Tibial artery (tissue), 4 donors: ENCODE measurements at regions not wholly inside any gene's neighbourhood (a gene's known extent, or its start where the extent isn't known, plus 50 kb on each side); places are given as distances from the start of the nearest gene placed in this dataset.

Experiments used
- DNase-seq, 2 donors: peaks; one replicate each; pipeline ENCODE4 v3.0.0-alpha.2; 2019
- H3K27ac ChIP-seq, 2 donors: fragments of 200-600 bp; sonication (generic) in 1 of 2; 1 replicate in 1 of 2; 2 replicates in 1 of 2; pipeline ENCODE4 v1.5.1; 2018 to 2019; ENCODE audit warnings: mild to moderate bottlenecking in 1 of 2
- H3K27me3 ChIP-seq, 2 donors: fragments of 200-600 bp; sonication (generic) in 1 of 2; one replicate each; pipeline versions ENCODE4 v1.5.1 to v1.6.0; 2016 to 2019
- H3K36me3 ChIP-seq, 3 donors: fragments of 200-600 bp; sonication (generic) in 2 of 3; one replicate each; pipeline ENCODE4 v1.5.1; 2016 to 2019; ENCODE audit warnings: mild to moderate bottlenecking in 2 of 3
- H3K4me1 ChIP-seq, 4 donors: fragments of 200-600 bp; sonication (generic) in 2 of 4; 1 replicate in 3 of 4; 2 replicates in 1 of 4; pipeline ENCODE4 v1.5.1; 2016 to 2019
- H3K4me3 ChIP-seq, 2 donors: fragments of 200-600 bp; sonication (generic) in 1 of 2; 1 replicate in 1 of 2; 2 replicates in 1 of 2; pipeline ENCODE4 v1.5.1; 2018 to 2019; ENCODE audit warnings: mild to moderate bottlenecking in 2 of 2
- H3K9me3 ChIP-seq, 3 donors: fragments of 200-600 bp; sonication (generic) in 1 of 3; one replicate each; pipeline ENCODE4 v1.5.1; 2016 to 2019
- intact Hi-C: fragments of 100-400 bp; cut with DNase I; formaldehyde crosslinking; loops from one replicate; pipeline ENCODE4 v1.15.0; 2023; ENCODE audit warnings: low total_unique reads
- TF ChIP-seq, protein P1 (sequence below), 2 experiments: fragments of 200-600 bp in 1 of 2; fragments of 450-650 bp in 1 of 2; IDR thresholded peaks; one replicate each; pipeline ENCODE4 v1.5.1; 2017 to 2019; ENCODE audit warnings: antibody characterized with exemption in 2 of 2, mild to moderate bottlenecking in 1 of 2, moderate library complexity in 1 of 2

DNA sequence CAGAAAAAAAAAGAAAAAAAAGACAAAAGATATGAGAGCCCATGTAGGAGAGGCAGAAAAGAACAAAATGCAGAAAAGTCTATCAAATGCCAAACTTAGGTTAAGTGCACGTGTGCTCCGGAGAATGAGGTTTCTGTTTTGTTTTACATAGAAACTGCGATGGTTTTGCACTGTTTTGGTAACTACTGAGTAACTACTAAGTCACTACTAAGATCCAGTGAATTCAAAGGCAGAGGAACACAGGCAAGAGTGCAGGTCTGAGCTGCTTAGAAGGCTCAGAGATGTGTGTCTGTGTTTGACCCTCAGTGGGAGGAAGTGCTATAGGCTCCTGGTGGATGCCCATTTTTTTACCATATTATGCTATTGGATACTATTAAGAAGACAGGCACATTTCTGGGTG is 299.3 kb downstream of the NDFIP2 start:
- intact Hi-C loops, result no loop called here
- no peaks in the 10 kb centered on the region for H3K36me3 ChIP-seq
- H3K27ac ChIP-seq, result no peak overlapping the region
- no peaks in the 10 kb centered on the region for H3K27me3 ChIP-seq
- no peak for DNase-seq
- H3K4me1 ChIP-seq, result peaks cover 0 to 10% (median 2%) of the 10 kb centered on the region in 4 donors
- TF ChIP-seq, protein P1, sequence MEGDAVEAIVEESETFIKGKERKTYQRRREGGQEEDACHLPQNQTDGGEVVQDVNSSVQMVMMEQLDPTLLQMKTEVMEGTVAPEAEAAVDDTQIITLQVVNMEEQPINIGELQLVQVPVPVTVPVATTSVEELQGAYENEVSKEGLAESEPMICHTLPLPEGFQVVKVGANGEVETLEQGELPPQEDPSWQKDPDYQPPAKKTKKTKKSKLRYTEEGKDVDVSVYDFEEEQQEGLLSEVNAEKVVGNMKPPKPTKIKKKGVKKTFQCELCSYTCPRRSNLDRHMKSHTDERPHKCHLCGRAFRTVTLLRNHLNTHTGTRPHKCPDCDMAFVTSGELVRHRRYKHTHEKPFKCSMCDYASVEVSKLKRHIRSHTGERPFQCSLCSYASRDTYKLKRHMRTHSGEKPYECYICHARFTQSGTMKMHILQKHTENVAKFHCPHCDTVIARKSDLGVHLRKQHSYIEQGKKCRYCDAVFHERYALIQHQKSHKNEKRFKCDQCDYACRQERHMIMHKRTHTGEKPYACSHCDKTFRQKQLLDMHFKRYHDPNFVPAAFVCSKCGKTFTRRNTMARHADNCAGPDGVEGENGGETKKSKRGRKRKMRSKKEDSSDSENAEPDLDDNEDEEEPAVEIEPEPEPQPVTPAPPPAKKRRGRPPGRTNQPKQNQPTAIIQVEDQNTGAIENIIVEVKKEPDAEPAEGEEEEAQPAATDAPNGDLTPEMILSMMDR (IDR thresholded peaks at IDR 0.05), result no peak
- no peaks in the 10 kb centered on the region for H3K9me3 ChIP-seq
- H3K4me3 ChIP-seq, result no peak overlapping the region

DNA sequence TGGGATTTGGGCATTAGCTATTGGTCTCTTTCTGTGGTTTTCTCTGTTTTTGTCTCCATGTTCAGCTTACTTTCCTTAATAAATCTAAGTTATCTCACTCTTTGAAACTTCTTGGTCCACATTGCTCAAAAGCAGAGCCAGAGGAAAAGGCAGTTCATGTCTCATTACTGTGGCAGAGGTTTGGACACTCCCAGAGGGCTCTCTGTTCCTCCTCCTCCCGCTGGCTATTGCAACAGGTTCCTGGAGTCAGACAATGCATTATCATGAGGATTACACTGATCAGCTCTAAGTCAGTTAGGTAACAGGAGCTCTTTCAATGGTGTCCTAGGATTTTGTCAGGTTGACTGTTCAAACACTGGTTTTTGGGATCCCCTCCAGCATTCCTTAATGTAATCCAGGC is 298.8 kb downstream of the NDFIP2 start:
- Histone ChIP-seq H3K9me3 (no peaks in the 10 kb centered on the region), H3K27me3 (no peaks in the 10 kb centered on the region), H3K27ac (no peak overlapping the region), H3K4me1 (peaks cover 0 to 10% (median 2%) of the 10 kb centered on the region in 4 donors), H3K4me3 (no peak overlapping the region), H3K36me3 (no peaks in the 10 kb centered on the region)
- intact Hi-C loops, result loop anchor here (10.0 kb wide), 1 partner anchor 585 kb away; no protein-coding TSS in a partner anchor
- DNase-seq, result peak in 1 of 2 donors; percentile 61
- TF ChIP-seq, protein P1 (IDR thresholded peaks at IDR 0.05), result no peak

DNA sequence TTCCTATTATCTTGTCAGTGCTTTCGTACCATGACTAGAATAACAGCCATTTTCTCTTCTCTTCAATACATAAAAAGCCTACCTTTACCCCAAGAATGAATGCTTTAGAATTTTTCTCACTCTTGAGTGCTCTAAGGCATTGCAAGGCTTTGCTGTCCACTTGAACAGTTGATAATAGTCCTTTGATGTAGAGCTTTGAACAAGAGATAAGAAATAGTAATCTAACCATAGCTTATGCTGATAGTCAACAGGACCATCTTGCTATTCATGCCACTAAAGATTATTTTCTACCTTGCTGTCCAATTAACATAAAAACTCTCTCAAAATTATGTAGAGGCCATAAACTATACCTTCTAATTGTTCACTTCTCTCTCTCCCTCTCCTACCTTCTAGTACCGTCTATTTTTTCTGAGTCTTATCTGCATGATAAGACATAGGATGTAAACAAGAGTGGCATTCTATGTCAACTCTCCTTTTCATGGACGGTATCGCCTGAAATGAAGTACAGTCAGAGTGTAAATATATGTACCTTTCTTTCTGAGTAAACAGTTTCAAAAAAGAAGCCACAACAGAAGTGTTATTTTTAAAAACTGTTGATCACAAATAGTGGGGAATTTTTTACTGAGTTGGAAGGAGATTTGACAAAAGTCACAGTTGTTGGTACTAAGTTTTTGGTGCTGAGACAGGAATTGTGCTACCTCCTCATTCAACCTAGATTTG is 297.9 kb downstream of the NDFIP2 start:
- Histone ChIP-seq H3K27me3 (no peaks in the 10 kb centered on the region), H3K27ac (no peak overlapping the region), H3K4me1 (peaks cover 0 to 10% (median 2%) of the 10 kb centered on the region in 4 donors), H3K9me3 (no peaks in the 10 kb centered on the region), H3K4me3 (no peak overlapping the region), H3K36me3 (no peaks in the 10 kb centered on the region)
- intact Hi-C loops, result loop anchor here (10.0 kb wide), 1 partner anchor 586 kb away; no protein-coding TSS in a partner anchor
- no peak for DNase-seq
- TF ChIP-seq, protein P1 (IDR thresholded peaks at IDR 0.05), result no peak

DNA sequence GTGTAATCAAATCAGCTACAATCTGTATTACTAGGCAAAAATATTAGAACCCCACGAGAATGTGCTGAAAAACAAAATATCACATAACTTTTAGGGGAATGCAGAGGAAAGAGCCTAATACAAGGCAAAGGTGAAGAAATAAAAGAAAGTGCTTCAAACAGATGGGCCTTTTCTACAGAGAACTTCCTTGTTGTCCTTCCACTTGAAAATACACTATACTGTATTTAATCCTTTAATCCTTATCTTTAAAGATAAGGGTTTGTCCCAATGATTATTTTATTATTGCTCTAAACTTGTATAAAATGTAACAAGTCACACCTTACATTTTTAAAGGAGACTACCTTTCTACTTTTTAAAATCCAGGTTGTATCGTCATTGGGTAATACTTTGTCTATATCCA is 296.5 kb downstream of the NDFIP2 start:
- Histone ChIP-seq H3K4me3 (no peak overlapping the region), H3K36me3 (no peaks in the 10 kb centered on the region), H3K9me3 (no peaks in the 10 kb centered on the region), H3K27me3 (no peaks in the 10 kb centered on the region), H3K4me1 (peaks cover 0 to 10% (median 2%) of the 10 kb centered on the region in 4 donors), H3K27ac (no peak overlapping the region)
- TF ChIP-seq, protein P1 (IDR thresholded peaks at IDR 0.05), result no peak
- no peak for DNase-seq
- intact Hi-C loops, result loop anchor here (10.0 kb wide), 1 partner anchor 587 kb away; no protein-coding TSS in a partner anchor

DNA sequence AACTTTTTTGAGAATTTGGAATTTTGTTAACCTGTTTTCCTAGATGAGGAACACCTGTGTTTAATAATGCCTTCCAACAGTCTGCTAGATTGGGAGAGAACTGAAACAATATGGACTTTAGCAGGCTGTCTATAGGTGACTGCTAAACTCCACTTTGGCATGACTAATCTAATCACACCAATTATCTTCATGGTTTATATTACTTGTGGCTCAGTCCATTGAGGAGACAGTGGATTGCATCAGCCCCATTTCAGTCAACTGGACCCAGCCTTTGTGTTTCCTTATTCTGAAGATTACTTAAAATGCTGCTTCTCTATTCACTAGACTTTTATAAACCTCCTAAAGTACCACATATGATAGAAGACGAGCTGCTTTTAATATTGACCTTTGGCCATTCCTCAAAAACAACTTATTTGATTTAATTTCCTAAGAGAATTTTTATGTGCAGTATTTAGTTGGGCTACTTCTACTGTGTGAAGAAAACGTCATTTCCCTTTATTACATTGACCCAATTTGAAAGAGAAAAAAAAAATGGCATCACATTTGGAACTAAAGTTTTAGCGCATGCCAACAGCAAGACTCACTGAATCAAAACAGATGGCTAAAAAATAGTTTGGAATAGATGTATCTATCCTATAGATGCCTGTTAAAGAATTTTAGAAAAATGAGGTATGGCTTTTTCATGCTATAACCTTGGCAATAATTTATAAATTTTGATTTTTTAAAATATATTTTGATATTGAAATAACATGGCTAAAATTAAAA is 295.8 kb downstream of the NDFIP2 start:
- TF ChIP-seq, protein P1 (IDR thresholded peaks at IDR 0.05), result no peak
- H3K36me3 ChIP-seq, result no peaks in the 10 kb centered on the region
- peaks cover 0 to 7% (median 0%) of the 10 kb centered on the region in 3 donors for H3K9me3 ChIP-seq
- peaks cover 0 to 10% (median 2%) of the 10 kb centered on the region in 4 donors for H3K4me1 ChIP-seq
- no peak overlapping the region for H3K27ac ChIP-seq
- no peaks in the 10 kb centered on the region for H3K27me3 ChIP-seq
- H3K4me3 ChIP-seq, result no peak overlapping the region
- intact Hi-C loops, result loop anchor here (10.0 kb wide), 1 partner anchor 588 kb away; no protein-coding TSS in a partner anchor
- DNase-seq, result no peak
